SK-N-SH treated with all-trans-retinoic acid at 6 μM for 48 hours (cell line): ENCODE measurements at regions not wholly inside any gene's neighbourhood (a gene's known extent, or its start where the extent isn't known, plus 50 kb on each side); places are given as distances from the start of the nearest gene placed in this dataset.
"Not testable (repeated sequence)": the region's sequence is repeated elsewhere in the genome, so short reads cannot be mapped to it uniquely, and the experiment has no call there.

Experiments used
- GLIS3 ChIP-seq: fragments of 250-450 bp; sonication (Bioruptor Pico); IDR thresholded peaks from 2 replicates; pipeline ENCODE4 v1.5.0; 2020; ENCODE audit warnings: mild to moderate bottlenecking, moderate library complexity
- PPARA ChIP-seq: fragments of 250-450 bp; sonication (Bioruptor Pico); IDR thresholded peaks from 2 replicates; pipeline ENCODE4 v1.5.0; 2020; ENCODE audit warnings: mild to moderate bottlenecking, borderline replicate concordance
- TCF4 ChIP-seq: fragments of 250-450 bp; sonication (Bioruptor Pico); IDR thresholded peaks from 2 replicates; pipeline ENCODE4 v1.8.0; 2021; ENCODE audit warnings: mild to moderate bottlenecking, moderate library complexity, borderline replicate concordance
- ZFP3 ChIP-seq: fragments of 250-450 bp; sonication (Bioruptor Pico); IDR thresholded peaks from 2 replicates; pipeline ENCODE4 v1.5.0; 2020; ENCODE audit warnings: mild to moderate bottlenecking, moderate library complexity

DNA sequence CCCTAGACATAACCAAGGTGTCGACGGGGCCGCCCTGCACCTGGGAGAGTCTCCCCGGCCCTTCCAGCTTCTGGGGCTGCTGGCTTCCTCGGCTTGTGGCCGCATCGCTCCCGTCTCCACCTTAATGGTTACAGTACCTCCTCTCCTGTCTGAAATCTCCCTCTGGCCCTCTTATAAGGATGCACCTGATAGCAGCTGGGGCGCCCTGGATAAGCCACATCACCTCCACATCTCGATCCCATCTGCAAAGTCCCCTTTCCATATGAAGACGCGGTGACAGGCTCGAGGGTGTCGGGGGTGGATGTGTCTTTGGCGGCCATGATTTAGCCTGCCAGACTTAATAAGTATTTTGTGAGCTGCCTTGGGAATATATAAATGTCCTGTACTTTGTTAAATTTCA, 169.0 kb downstream of the NPIPB11 start:
- not testable (repeated sequence) for TF ChIP-seq ZFP3 (CRISPR knock-in tag); TCF4 (CRISPR knock-in tag); GLIS3 (CRISPR knock-in tag); PPARA
